Transverse colon (tissue), 4 donors: ENCODE measurements at regions not wholly inside any gene's neighbourhood (a gene's known extent, or its start where the extent isn't known, plus 50 kb on each side); places are given as distances from the start of the nearest gene placed in this dataset.

Source experiments
- CTCF ChIP-seq, 5 experiments: fragments of 200-600 bp in 3 of 5; fragments of 450-650 bp in 2 of 5; sonication (generic) in 3 of 5; IDR thresholded peaks; 1 replicate in 2 of 5; 2 replicates in 3 of 5; pipeline ENCODE4 v1.5.1; 2016 to 2017; ENCODE audit warnings: antibody characterized with exemption in 5 of 5, inconsistent platforms in 3 of 5, mild to moderate bottlenecking in 2 of 5, moderate library complexity in 1 of 5
- POLR2AphosphoS5 ChIP-seq, 3 donors: sonication (generic); formaldehyde crosslinking; IDR thresholded peaks; one replicate each; pipeline ENCODE4 v1.6.1; 2016; ENCODE audit warnings: antibody characterized with exemption in 3 of 3

GRCh38 chr2:128455721-128456050 lies 137.0 kb upstream of the HS6ST1 start:
- TF ChIP-seq CTCF (IDR thresholded peaks at IDR 0.05) (no peak), POLR2AphosphoS5 (IDR thresholded peaks at IDR 0.05) (no peak)
